ENCODE measurements at regions not wholly inside any gene's neighbourhood (a gene's known extent, or its start where the extent isn't known, plus 50 kb on each side); places are given as distances from the start of the nearest gene placed in this dataset.

GRCh38 chr3:182165234-182165633 lies 453.5 kb downstream of the SOX2 start:
- Histone ChIP-seq H3K9me3 (ENCODE audit: control insufficient read depth in 2 of 2, low read length in 2 of 2) (no peaks in the 10 kb centered on the region), H3K4me1 (ENCODE audit: control insufficient read depth in 2 of 2, insufficient read depth in 2 of 2, low read length in 2 of 2) (no peaks in the 10 kb centered on the region), H3K4me3 (ENCODE audit: low read length in 2 of 2) (no peak overlapping the region), H3K9ac (ENCODE audit: low read depth in 1 of 2, low read length in 2 of 2) (no peak overlapping the region), H3K36me3 (ENCODE audit: control insufficient read depth in 2 of 2, insufficient read depth in 2 of 2, low read length in 2 of 2) (no peaks in the 10 kb centered on the region), H3K27me3 (ENCODE audit: control insufficient read depth in 2 of 2, insufficient read depth in 2 of 2, low read length in 2 of 2) (no peaks in the 10 kb centered on the region), H3K27ac (ENCODE audit: low read depth in 2 of 2, low read length in 2 of 2) (no peak overlapping the region)

- Histone ChIP-seq H3K9me3 (ENCODE audit: control insufficient read depth in 2 of 2, low read length in 2 of 2) (no peaks in the 10 kb centered on the region), H3K9ac (ENCODE audit: low read depth in 1 of 2, low read length in 2 of 2) (no peak overlapping the region), H3K4me3 (ENCODE audit: low read length in 2 of 2) (no peak overlapping the region), H3K4me1 (ENCODE audit: control insufficient read depth in 2 of 2, insufficient read depth in 2 of 2, low read length in 2 of 2) (no peaks in the 10 kb centered on the region), H3K27me3 (ENCODE audit: control insufficient read depth in 2 of 2, insufficient read depth in 2 of 2, low read length in 2 of 2) (no peaks in the 10 kb centered on the region), H3K27ac (ENCODE audit: low read depth in 2 of 2, low read length in 2 of 2) (no peak overlapping the region), H3K36me3 (ENCODE audit: control insufficient read depth in 2 of 2, insufficient read depth in 2 of 2, low read length in 2 of 2) (no peaks in the 10 kb centered on the region)
Measured at GRCh38 chr3:182172534-182172933, 460.8 kb downstream of the SOX2 start.

GRCh38 chr3:182178488-182179200 lies 466.9 kb downstream of the SOX2 start:
- no peaks in the 10 kb centered on the region for H3K36me3 ChIP-seq (ENCODE audit: control insufficient read depth in 2 of 2, insufficient read depth in 2 of 2, low read length in 2 of 2)
- no peak overlapping the region for H3K27ac ChIP-seq (ENCODE audit: low read depth in 2 of 2, low read length in 2 of 2)
- no peaks in the 10 kb centered on the region for H3K27me3 ChIP-seq (ENCODE audit: control insufficient read depth in 2 of 2, insufficient read depth in 2 of 2, low read length in 2 of 2)
- H3K4me1 ChIP-seq (ENCODE audit: control insufficient read depth in 2 of 2, insufficient read depth in 2 of 2, low read length in 2 of 2): no peaks in the 10 kb centered on the region
- no peak overlapping the region for H3K9ac ChIP-seq (ENCODE audit: low read depth in 1 of 2, low read length in 2 of 2)
- no peaks in the 10 kb centered on the region for H3K9me3 ChIP-seq (ENCODE audit: control insufficient read depth in 2 of 2, low read length in 2 of 2)
- no peak overlapping the region for H3K4me3 ChIP-seq (ENCODE audit: low read length in 2 of 2)

GRCh38 chr3:182179631-182180030 lies 467.9 kb downstream of the SOX2 start:
- no peak overlapping the region for H3K9ac ChIP-seq (ENCODE audit: low read depth in 1 of 2, low read length in 2 of 2)
- no peaks in the 10 kb centered on the region for H3K9me3 ChIP-seq (ENCODE audit: control insufficient read depth in 2 of 2, low read length in 2 of 2)
- H3K27me3 ChIP-seq (ENCODE audit: control insufficient read depth in 2 of 2, insufficient read depth in 2 of 2, low read length in 2 of 2): no peaks in the 10 kb centered on the region
- no peaks in the 10 kb centered on the region for H3K4me1 ChIP-seq (ENCODE audit: control insufficient read depth in 2 of 2, insufficient read depth in 2 of 2, low read length in 2 of 2)
- H3K27ac ChIP-seq (ENCODE audit: low read depth in 2 of 2, low read length in 2 of 2): no peak overlapping the region
- no peak overlapping the region for H3K4me3 ChIP-seq (ENCODE audit: low read length in 2 of 2)
- H3K36me3 ChIP-seq (ENCODE audit: control insufficient read depth in 2 of 2, insufficient read depth in 2 of 2, low read length in 2 of 2): no peaks in the 10 kb centered on the region

GRCh38 chr3:182180654-182181385 lies 469.1 kb downstream of the SOX2 start:
- no peaks in the 10 kb centered on the region for H3K36me3 ChIP-seq (ENCODE audit: control insufficient read depth in 2 of 2, insufficient read depth in 2 of 2, low read length in 2 of 2)
- H3K27me3 ChIP-seq (ENCODE audit: control insufficient read depth in 2 of 2, insufficient read depth in 2 of 2, low read length in 2 of 2): no peaks in the 10 kb centered on the region
- no peaks in the 10 kb centered on the region for H3K9me3 ChIP-seq (ENCODE audit: control insufficient read depth in 2 of 2, low read length in 2 of 2)
- no peak overlapping the region for H3K27ac ChIP-seq (ENCODE audit: low read depth in 2 of 2, low read length in 2 of 2)
- H3K4me1 ChIP-seq (ENCODE audit: control insufficient read depth in 2 of 2, insufficient read depth in 2 of 2, low read length in 2 of 2): no peaks in the 10 kb centered on the region
- no peak overlapping the region for H3K9ac ChIP-seq (ENCODE audit: low read depth in 1 of 2, low read length in 2 of 2)
- H3K4me3 ChIP-seq (ENCODE audit: low read length in 2 of 2): no peak overlapping the region

DNA sequence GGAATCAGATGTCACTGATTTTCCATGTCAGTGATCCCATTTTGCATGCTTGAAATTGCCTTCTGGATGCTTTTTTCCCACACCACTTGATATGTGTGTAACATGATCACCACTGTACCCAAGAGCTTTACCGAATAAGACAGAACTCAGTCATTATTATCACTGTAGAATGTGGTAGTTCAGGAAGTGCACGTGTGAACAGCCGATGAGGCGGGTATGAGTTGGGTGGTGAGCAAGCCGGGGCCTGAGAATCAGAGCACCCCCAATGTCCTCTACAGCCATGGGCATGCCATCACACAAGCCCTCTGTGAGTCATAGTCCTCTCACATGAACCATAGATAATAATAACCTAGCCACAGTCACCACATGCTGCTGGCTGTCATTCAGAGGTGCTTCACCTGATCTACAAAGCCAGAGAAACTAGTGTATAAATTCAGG lies 470.8 kb downstream of the SOX2 start:
- H3K4me1 ChIP-seq (ENCODE audit: control insufficient read depth in 2 of 2, insufficient read depth in 2 of 2, low read length in 2 of 2): no peaks in the 10 kb centered on the region
- H3K27ac ChIP-seq (ENCODE audit: low read depth in 2 of 2, low read length in 2 of 2): no peak overlapping the region
- no peak overlapping the region for H3K9ac ChIP-seq (ENCODE audit: low read depth in 1 of 2, low read length in 2 of 2)
- H3K27me3 ChIP-seq (ENCODE audit: control insufficient read depth in 2 of 2, insufficient read depth in 2 of 2, low read length in 2 of 2): no peaks in the 10 kb centered on the region
- no peaks in the 10 kb centered on the region for H3K9me3 ChIP-seq (ENCODE audit: control insufficient read depth in 2 of 2, low read length in 2 of 2)
- no peak overlapping the region for H3K4me3 ChIP-seq (ENCODE audit: low read length in 2 of 2)
- no peaks in the 10 kb centered on the region for H3K36me3 ChIP-seq (ENCODE audit: control insufficient read depth in 2 of 2, insufficient read depth in 2 of 2, low read length in 2 of 2)

GRCh38 chr3:182183716-182184430 lies 472.1 kb downstream of the SOX2 start:
- H3K27ac ChIP-seq (ENCODE audit: low read depth in 2 of 2, low read length in 2 of 2): no peak overlapping the region
- H3K27me3 ChIP-seq (ENCODE audit: control insufficient read depth in 2 of 2, insufficient read depth in 2 of 2, low read length in 2 of 2): no peaks in the 10 kb centered on the region
- H3K9me3 ChIP-seq (ENCODE audit: control insufficient read depth in 2 of 2, low read length in 2 of 2): no peaks in the 10 kb centered on the region
- no peaks in the 10 kb centered on the region for H3K4me1 ChIP-seq (ENCODE audit: control insufficient read depth in 2 of 2, insufficient read depth in 2 of 2, low read length in 2 of 2)
- H3K36me3 ChIP-seq (ENCODE audit: control insufficient read depth in 2 of 2, insufficient read depth in 2 of 2, low read length in 2 of 2): no peaks in the 10 kb centered on the region
- no peak overlapping the region for H3K9ac ChIP-seq (ENCODE audit: low read depth in 1 of 2, low read length in 2 of 2)
- H3K4me3 ChIP-seq (ENCODE audit: low read length in 2 of 2): no peak overlapping the region

DNA sequence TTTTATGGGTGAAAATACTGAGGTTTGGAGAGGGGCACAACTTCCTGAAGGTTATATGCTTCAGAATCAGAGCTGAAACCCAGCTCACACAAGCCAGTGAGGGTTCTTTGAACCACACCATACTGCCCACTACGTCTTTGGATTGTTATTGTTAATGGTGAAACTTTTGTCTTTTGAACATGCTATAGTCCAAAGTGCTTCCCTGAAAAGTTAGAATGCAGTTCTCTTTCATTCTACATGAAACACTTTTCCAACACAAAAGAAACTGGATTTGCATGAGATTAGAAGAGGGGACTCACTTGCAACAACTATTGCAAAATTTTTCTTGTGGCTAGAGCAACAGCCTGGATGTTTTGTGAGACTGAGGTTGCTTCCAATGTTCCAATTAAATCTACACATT lies 473.6 kb downstream of the SOX2 start:
- Histone ChIP-seq H3K27ac (ENCODE audit: low read depth in 2 of 2, low read length in 2 of 2) (no peak overlapping the region), H3K9me3 (ENCODE audit: control insufficient read depth in 2 of 2, low read length in 2 of 2) (no peaks in the 10 kb centered on the region), H3K9ac (ENCODE audit: low read depth in 1 of 2, low read length in 2 of 2) (no peak overlapping the region), H3K36me3 (ENCODE audit: control insufficient read depth in 2 of 2, insufficient read depth in 2 of 2, low read length in 2 of 2) (no peaks in the 10 kb centered on the region), H3K27me3 (ENCODE audit: control insufficient read depth in 2 of 2, insufficient read depth in 2 of 2, low read length in 2 of 2) (no peaks in the 10 kb centered on the region), H3K4me3 (ENCODE audit: low read length in 2 of 2) (no peak overlapping the region), H3K4me1 (ENCODE audit: control insufficient read depth in 2 of 2, insufficient read depth in 2 of 2, low read length in 2 of 2) (no peaks in the 10 kb centered on the region)

- no peaks in the 10 kb centered on the region for H3K9me3 ChIP-seq (ENCODE audit: control insufficient read depth in 2 of 2, low read length in 2 of 2)
- H3K27ac ChIP-seq (ENCODE audit: low read depth in 2 of 2, low read length in 2 of 2): no peak overlapping the region
- no peak overlapping the region for H3K4me3 ChIP-seq (ENCODE audit: low read length in 2 of 2)
- no peak overlapping the region for H3K9ac ChIP-seq (ENCODE audit: low read depth in 1 of 2, low read length in 2 of 2)
- no peaks in the 10 kb centered on the region for H3K4me1 ChIP-seq (ENCODE audit: control insufficient read depth in 2 of 2, insufficient read depth in 2 of 2, low read length in 2 of 2)
- H3K36me3 ChIP-seq (ENCODE audit: control insufficient read depth in 2 of 2, insufficient read depth in 2 of 2, low read length in 2 of 2): no peaks in the 10 kb centered on the region
- H3K27me3 ChIP-seq (ENCODE audit: control insufficient read depth in 2 of 2, insufficient read depth in 2 of 2, low read length in 2 of 2): no peaks in the 10 kb centered on the region
Measured at GRCh38 chr3:182190056-182190455, 478.3 kb downstream of the SOX2 start.

GRCh38 chr3:182198345-182198744 lies 486.6 kb downstream of the SOX2 start:
- Histone ChIP-seq H3K27ac (ENCODE audit: low read depth in 2 of 2, low read length in 2 of 2) (no peak overlapping the region), H3K4me3 (ENCODE audit: low read length in 2 of 2) (no peak overlapping the region), H3K27me3 (ENCODE audit: control insufficient read depth in 2 of 2, insufficient read depth in 2 of 2, low read length in 2 of 2) (no peaks in the 10 kb centered on the region), H3K4me1 (ENCODE audit: control insufficient read depth in 2 of 2, insufficient read depth in 2 of 2, low read length in 2 of 2) (no peaks in the 10 kb centered on the region), H3K9ac (ENCODE audit: low read depth in 1 of 2, low read length in 2 of 2) (no peak overlapping the region), H3K9me3 (ENCODE audit: control insufficient read depth in 2 of 2, low read length in 2 of 2) (no peaks in the 10 kb centered on the region), H3K36me3 (ENCODE audit: control insufficient read depth in 2 of 2, insufficient read depth in 2 of 2, low read length in 2 of 2) (no peaks in the 10 kb centered on the region)
